ENCODE measurements at regions not wholly inside any gene's neighbourhood (a gene's known extent, or its start where the extent isn't known, plus 50 kb on each side); places are given as distances from the start of the nearest gene placed in this dataset.
A peak's percentile ranks its signal among the peaks of the same experiment; 100 is the strongest.
"Not testable (repeated sequence)": the region's sequence is repeated elsewhere in the genome, so short reads cannot be mapped to it uniquely, and the experiment has no call there.

DNA sequence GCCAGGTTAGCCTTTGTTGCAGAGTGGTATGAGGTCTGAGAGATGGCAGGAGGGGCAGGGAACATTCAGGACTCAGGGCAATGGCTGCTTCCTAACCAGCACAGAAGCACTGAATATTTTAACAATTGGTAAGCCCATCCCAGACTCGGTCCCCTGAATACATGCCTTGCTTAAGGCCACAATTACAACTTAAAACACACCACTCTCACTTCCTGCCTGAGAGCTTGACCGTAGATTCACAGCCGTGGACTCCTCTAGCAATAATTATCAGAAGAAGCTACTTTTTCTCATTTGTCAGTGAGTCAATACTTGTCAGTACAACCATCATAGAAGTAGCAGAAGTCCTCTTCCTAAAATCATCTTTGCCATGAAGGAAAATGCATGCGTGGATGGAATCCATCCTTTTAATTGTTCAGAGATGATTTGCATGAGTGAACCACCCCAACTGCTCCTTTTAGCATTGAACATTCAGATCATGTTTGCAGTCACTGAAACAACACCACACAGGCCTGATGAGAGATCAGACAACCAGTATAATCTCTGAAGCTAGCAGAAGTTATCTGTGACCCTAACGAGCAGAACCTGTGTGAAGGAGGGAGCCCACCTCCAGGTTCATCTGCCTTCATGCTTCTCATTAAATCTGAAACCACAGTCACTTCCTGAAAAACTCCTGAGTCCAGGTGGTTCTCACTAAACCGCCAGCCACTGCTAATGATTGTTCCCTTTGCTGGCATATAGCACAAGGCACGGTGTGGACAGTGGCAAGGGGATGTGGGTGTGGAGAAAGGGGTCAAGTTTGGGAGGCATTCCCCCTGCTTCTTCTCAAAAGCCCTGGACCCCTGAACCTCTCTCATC is 333.9 kb upstream of the CNR1 start:
- no peak for DNase-seq (ENCODE audit: low spot score)

DNA sequence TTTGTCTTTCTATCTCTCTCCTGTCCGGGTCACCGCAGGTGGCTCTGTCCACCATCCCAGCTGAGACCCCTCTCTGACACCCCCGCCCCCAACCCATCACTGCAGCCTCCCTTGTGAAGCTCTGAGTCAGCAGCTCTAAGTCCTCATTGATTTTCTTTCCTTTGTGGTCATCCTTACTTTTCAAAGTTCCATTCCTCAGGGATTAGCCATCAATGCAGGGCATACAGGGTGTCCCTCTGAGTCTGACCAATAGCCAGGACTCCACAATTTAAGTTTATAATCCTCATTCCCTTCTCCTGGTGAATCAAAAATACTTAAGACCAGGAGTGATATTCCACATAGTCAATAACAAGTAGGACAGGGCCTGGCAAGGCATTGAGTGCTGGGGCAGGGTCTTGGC is 333.3 kb upstream of the CNR1 start:
- DNase-seq (ENCODE audit: low spot score): no peak

DNA sequence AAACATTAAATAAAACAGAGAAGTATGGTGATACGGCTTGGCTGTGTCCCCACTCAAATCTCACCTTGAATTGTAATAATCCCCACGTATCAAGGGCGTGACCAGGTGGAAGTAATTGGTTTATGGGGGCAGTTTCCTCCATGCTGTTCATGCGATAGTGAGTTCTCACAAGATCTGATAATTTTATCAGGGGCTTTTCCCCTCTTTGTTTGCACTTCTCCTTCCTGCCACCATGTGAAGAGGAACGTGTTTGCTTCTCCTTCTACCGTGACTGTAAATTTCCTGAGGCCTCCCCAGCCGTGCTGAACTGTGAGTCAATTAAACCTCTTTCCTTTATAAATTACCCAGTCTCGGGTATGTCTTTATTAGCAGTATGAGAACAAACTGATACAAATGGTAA is 331.3 kb upstream of the CNR1 start:
- not testable (repeated sequence) for DNase-seq (ENCODE audit: low spot score)

DNA sequence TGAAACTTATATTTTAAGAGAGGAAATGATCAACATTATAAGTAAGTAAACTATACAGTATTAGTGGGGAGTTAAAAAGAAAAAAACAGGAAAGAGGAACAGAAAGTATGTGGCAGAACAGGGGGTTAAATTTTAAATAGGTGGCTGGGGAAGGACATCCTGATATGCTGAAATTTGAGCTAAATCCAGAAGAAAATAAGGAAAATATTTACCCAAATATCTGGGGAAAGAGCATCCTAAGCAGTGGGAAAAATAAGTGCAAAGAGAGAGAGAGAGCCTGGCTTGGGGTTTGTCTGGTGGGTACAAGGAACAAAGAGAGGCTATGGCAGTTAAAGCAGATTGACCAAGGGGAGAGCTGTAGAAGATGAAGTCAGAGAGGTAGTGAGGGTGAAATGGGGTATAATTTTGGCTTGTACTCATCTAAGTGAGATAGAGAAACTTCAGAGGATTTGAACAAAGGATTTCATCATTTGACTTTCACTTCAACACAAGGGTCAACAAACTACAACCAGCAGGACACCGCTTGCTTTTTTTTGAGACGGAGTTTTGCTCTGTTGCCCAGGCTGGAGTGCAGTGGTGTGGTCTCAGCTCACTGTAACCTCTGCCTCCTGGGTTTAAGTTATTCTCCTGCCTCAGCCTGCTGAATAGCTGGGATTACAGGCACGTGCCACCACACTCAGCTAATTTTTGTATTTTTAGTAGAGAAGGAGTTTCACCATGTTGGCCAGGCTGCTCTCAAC is 328.4 kb upstream of the CNR1 start:
- DNase-seq (ENCODE audit: low spot score): no peak

DNA sequence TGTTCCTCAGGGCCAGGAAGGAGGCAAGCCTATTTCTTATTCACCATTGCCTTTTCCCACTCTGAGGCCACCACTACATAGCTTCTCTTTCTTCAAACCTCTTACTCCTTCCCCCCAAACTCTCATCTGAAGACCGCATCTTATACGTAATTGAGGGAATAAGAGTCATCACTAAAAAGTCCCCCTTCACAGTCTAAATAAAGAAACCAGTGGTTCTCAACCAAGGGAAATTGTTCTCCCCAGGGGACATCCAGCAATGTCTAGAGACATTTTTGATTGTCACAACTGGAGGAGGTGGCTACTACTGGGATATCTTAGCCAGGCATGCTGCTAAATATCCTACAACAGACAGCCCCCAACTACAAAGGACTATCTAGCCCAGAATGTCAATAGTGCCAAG is 327.6 kb upstream of the CNR1 start:
- no peak for DNase-seq (ENCODE audit: low spot score)

DNA sequence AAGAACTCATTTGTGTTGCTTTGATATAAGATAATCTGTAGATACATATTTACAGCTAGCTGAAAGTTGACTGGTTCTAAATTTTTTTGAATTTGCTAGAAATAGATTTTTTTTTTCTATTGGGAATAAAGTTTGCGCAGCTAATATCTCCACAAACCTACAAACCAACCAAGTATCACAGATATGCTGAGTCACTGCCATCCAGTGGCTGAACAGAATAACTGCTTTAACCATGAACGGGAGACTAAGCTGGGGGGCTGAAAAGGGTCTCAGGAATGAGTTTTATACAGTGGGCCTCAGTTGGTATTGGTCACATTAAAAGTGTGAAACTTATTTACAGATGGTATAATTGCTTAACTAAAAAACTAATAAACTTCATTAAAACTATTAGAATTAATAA is 326.7 kb upstream of the CNR1 start:
- DNase-seq (ENCODE audit: low spot score): no peak

DNA sequence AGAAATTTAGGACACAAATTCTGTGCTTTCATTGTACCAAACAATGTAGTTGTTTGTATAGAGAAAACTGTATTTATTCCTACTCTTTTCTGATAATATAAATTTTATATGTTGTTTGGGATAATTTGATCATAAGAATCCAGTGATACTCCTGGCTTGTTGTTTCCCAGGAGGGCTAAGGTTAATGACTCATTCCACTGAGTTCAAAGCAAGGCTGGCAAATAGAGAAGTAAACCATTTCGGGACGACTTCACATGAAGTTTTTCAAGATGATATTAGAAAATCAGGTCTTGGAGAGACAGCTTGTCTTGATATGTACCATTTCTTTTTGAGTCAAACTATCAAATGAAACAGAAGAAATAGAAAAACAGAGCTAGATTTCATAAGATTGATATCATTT is 326.1 kb upstream of the CNR1 start:
- no peak for DNase-seq (ENCODE audit: low spot score)

DNA sequence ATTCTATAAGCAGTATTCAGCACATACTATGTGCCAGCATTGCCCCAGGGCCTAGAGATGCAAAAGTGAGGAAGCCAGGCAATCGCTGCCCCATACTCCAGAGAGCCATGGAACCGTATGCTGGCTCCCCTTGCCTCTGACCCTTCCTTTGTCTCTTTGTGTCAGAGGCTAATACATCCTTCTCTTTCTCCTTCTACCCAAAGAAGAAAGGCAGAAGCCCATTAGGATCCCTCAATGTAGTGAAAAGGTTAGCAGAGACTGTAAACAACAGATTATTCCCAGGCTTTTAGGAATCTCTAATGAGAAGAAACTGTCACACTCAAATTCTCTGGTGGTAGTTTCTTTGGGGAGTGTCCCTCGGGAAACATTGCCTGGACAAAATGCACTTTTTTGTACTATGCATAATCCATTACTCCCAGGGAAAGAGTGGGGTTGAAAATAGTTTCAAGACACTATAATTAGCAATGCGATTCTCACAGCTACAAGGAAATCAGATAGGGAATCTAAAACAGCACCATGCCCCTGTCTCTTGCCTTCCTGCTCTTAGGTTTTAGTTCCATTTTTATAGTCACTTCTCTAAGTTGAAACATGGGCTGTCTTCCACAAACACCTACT is 325.2 kb upstream of the CNR1 start:
- DNase-seq (ENCODE audit: low spot score): no peak

DNA sequence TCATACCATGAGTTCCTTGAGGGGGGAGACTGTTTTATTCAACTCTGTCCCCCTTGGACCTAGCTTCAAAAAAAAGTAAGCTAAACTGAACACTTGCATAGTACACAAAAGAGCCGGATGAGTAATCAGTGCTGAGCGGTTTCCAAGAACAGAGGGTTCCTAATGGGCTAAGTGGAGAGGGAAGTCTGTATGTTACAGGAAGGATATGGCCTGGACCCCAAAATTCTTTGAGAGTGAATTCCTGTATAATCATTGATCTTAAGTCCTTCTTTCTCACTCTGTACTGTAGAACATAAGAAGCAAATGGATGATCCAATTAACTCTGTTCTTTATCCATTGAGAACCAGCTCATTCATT is 324.7 kb upstream of the CNR1 start:
- peak; percentile 1 for DNase-seq (ENCODE audit: low spot score)

DNA sequence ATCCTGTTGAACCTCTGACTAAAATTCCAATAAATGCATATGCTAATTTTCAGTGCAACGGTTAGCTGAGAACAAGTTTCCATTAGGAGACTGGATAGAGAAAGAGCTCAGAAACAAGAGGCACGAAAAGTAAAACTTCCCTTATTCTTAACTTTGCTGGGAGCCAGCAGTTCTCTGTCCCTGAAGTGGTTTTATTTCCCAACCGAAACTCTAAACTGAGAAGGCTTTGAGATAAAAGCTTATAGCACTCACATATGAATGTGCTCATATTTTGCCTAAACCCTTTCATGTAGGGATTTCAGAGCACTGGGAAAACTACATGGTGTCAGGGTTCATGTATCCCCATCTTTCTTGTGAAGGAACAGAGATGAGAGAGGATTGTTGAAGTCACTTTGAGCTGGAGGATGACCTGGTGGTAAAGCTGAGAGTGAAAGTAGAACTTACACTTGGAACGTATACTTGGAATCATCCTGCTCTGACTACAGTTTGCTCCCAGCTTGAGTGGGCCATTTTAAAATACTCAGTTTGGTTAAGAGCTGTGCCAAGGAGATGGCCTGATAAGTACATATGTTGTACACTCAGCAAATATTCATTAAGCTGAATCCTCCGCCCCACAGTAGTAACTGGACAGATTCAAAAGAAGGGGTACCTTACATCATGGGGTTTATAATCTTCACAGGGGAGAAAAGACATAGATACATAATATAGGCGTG is 324.2 kb upstream of the CNR1 start:
- peak; percentile 8 for DNase-seq (ENCODE audit: low spot score)

DNA sequence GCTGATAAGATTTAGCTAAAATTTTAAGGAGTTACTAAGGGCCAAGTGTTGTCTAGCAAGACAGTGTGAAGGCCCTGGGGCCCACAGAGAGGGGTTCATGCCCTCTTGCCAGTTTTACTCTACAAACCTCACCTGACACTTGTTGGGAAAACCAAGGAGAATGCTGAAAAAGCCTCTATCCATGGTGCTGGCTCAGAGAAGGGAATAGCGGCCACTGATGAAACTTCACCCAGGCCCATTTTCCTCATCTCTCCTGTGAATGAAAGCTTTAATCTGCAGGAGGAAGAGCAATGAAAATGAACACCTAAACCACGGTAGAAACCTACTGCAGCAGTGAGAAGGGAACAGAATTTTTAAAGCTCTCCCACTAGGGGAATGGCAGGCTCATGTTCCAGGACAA is 317.3 kb upstream of the CNR1 start:
- DNase-seq (ENCODE audit: low spot score): no peak

DNA sequence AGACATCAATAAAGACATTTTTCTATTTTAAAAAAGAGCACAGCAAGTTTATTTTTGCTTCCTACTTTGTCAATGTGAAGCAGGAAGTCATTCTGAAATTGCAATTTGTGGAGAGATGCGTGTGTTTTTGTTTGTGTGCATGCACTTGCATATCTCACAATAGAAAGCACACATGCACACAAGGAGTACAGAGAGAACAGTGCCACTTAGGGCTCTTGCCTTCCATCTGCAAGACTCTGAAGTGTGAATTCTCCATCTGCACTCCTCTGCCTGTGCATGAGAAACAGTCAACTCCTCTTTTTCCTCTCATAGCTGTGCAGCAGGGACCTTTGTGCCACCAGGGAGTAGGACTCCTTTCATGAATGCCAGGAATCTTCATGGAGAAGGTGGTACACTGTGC is 316.3 kb upstream of the CNR1 start:
- DNase-seq (ENCODE audit: low spot score): no peak

DNA sequence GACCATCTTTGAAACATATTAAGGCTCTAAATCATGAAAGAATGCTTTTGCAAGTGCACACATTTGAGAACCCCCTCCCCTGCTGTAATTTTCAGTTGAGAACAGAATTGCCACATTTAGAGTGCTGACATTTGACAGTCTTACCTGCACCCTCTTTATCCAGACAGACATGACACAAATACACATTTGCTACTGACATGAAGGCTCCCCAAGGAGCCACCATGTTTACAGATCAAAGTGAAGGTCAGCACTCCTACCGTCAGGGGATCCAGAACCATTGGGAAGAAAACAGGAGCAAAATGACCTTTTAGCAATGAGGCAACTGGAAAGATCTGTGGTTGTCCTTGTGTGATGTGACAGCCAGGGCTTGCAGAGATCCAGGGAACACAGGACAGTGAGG is 315.4 kb upstream of the CNR1 start:
- DNase-seq (ENCODE audit: low spot score): no peak

DNA sequence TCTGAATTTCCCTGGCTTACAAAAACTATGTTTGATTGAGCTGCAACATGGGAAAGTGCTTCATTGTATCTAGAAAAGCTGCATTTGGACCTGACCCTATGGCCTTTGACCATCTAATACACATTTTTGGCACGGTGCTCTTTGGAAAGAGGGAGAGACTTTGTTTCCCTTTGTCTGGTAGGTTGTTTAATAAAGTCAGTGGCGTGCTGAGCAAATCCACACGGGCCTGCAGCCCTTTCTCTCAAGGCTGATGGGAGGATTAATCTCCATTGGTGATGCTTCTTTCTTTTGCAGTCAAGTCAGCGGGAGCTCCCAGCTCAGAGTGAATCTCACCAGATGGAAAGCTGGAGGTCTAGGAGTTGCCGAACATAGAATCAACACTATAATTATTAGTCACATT is 314.7 kb upstream of the CNR1 start:
- no peak for DNase-seq (ENCODE audit: low spot score)

DNA sequence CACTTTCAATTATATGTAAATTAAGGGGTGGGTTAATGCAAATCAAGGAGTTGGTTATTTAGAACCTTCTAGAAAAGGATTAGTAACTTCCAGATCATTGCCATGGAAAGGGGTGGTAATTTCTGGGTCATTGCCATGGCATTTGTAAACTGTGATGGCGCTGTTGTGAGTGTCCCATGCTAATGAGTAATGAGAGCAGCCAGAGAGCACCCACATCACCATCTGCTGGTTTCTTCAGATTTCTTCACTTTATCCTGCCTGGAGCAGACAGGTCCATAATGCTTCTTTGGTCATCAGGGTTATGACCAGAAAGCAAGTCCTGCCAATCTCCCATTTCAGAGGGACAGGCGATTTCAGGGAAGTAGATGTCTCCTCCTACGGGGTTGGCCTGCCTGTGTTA is 311.3 kb upstream of the CNR1 start:
- no peak for DNase-seq (ENCODE audit: low spot score)

DNA sequence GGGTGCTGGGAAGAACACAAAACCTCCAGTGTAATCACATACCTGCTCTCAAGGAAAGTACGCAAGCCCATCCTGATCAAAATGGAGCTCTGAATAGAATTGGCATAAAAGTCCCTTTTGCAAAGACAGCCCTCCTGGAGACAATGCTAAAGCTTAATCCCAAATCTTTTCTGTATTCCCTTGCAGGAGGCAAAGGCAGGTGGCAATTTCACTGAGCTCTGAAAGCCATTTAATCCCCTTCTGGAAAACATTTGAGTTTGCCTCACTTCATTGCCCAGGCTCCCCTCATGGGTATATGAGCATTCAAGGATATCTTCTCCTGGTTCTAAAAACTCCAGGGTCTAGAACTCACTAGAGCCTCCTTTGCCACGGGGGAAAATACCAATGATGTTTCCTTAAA is 310.2 kb upstream of the CNR1 start:
- no peak for DNase-seq (ENCODE audit: low spot score)

DNA sequence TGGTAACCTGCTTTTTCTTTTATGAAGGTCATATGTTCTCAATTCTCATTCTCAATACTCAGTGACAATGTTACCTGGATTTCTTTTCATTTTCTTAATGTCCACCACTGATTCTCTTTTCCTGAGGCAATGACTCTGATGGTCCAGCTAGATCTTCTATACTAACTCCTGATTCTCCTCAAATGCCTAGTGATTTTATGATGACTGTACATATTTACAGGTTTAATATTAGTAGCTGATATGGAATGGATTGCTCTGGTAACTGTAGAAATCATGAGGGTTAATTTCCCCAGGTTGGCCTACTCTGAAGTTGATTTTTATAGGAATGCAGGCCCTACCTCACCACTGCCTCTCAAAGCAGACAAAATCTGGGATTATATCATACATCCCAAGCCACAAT is 308.6 kb upstream of the CNR1 start:
- DNase-seq (ENCODE audit: low spot score): no peak

DNA sequence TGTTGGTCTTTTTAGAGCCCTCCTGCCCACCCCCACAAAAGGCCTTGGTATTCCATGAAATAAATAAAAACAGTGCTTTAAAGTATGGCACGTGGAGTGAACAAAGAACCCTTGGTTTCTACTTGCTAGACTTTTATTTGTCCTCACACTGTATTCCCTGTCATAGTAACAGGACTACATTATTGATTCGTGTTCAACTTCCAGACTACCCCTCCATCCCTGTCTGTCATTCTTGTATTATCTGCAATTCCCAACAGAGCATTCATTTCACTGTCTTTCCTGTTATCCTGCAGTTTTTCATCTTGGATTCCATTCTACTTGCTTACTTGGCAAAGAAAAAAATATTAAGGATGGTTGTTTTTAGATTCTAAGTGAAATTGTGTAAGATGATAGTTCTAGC is 307.4 kb upstream of the CNR1 start:
- no peak for DNase-seq (ENCODE audit: low spot score)

DNA sequence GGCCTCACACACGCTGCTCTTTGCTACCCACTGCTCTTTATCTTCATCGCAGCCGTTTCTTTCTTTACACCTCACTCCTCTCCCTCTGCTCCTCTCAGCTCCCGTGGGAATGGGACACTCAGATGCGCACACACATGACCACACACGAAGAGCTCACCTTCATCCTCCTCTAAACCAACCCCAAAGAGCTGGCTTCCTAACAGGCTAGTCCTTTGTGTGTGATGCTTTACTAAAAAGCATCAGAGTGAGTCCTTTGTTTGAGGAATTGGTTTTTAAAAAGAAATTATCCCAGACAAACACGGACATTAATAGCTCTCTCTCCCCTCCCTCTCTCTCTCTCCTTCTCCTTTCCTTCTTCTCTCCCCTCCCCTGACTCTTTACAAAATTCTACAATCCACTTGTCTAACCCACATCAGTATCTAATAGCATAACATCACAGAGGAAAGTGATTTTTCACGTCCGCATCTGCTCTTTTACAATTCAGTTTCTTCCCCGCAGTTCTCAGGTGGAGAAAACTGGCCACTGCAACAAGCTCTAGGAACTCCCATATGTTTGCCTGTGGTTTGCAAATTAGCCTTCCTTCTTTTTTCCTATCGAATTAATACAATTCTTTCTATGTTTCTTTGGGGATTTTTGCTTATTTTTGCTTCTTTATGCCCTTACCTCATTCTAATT is 306.8 kb upstream of the CNR1 start:
- DNase-seq (ENCODE audit: low spot score): no peak

DNA sequence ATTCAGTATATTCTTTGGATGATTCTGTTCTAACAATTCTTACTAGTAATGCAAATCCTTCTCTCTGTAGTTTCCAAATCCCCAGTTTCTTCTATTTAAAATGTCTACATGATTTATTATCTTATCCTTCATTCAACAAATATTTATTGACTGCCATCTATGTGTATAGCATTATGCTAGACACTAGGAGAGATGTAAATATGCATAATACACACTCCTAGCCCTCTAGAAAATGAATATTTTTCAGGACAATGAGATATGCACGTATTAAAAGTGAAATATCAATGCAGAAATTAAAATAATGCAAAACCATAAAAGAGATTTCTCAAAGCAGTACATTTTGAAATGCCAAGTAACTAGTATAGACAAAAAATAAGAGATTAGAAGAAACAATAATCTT is 293.5 kb upstream of the CNR1 start:
- no peak for DNase-seq (ENCODE audit: low spot score)

DNA sequence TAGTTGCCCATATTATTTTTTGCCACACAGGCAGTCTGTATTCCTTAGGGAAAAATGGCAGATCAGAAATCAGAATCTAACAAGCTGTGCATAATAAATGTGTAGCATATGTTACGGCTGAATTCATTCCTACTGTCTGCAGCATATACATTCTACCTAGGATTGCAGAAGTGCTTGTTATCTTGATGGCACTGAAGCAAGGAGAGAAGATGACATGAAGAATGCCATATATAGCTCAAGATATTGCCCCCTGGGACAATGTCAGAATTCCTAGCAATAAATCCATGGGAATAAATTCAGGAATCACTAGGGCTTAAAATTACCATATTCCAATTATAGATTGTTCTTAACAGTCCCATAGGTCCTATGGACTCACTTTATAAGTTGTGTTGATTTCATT is 293.0 kb upstream of the CNR1 start:
- no peak for DNase-seq (ENCODE audit: low spot score)

DNA sequence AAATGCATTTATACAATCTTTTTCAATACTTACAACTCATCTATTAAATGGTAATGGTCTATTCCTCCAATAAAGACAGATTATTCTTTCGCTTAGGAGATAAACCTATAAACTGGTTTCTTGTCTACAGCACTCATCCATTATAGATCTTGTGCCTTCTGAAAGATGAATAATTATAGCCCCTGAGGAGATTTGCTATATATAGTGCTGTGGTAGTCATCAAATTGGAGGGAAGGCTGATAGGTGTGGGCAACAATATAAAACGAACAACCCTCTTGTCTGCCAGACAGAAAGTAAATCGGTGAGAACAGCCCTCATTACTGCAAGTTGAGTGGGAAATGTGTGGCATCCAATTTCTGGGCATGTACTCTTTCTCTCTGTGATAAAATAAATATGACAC is 292.5 kb upstream of the CNR1 start:
- no peak for DNase-seq (ENCODE audit: low spot score)

All from umbilical cord (tissue), 1 donor.